Stomach (tissue), 8 donors: ENCODE measurements at regions not wholly inside any gene's neighbourhood (a gene's known extent, or its start where the extent isn't known, plus 50 kb on each side); places are given as distances from the start of the nearest gene placed in this dataset.

Experiments used
- DNase-seq, 2 donors: peaks; one replicate each; pipeline versions ENCODE4 v3.0.0 to v3.0.0-alpha.2; 2013 to 2019
- H3K27ac ChIP-seq, 5 donors: fragments of 200-600 bp in 4 of 5; sonication (generic) in 4 of 5; one replicate each; pipeline ENCODE4 v1.5.1; 2013 to 2019; ENCODE audit warnings: mild to moderate bottlenecking in 1 of 5, moderate library complexity in 1 of 5
- H3K27me3 ChIP-seq, 3 donors: fragments of 200-600 bp; sonication (generic); one replicate each; pipeline ENCODE4 v1.5.1; 2017 to 2019; ENCODE audit warnings: mixed run types in 1 of 3
- H3K36me3 ChIP-seq, 4 donors: fragments of 200-600 bp; sonication (generic); 1 replicate in 3 of 4; 2 replicates in 1 of 4; pipeline ENCODE4 v1.5.1; 2016 to 2019
- H3K4me1 ChIP-seq, 4 donors: fragments of 200-600 bp; sonication (generic); one replicate each; pipeline ENCODE4 v1.5.1; 2016 to 2019
- H3K4me3 ChIP-seq, 4 donors: fragments of 200-600 bp; sonication (generic) in 3 of 4; one replicate each; pipeline ENCODE4 v1.5.1; 2016 to 2019; ENCODE audit warnings: mild to moderate bottlenecking in 1 of 4
- H3K9me3 ChIP-seq, 4 donors: fragments of 200-600 bp; sonication (generic); one replicate each; pipeline ENCODE4 v1.5.1; 2016 to 2019
- EP300 ChIP-seq: sonication (generic); formaldehyde crosslinking; IDR thresholded peaks from one replicate; pipeline ENCODE4 v1.6.1; 2017; ENCODE audit warnings: antibody characterized with exemption
- POLR2A ChIP-seq, 4 donors: fragments of 450-650 bp; IDR thresholded peaks; one replicate each; pipeline ENCODE4 v1.6.1; 2016; ENCODE audit warnings: antibody characterized with exemption in 4 of 4, control low read depth in 2 of 4, mild to moderate bottlenecking in 1 of 4, moderate library complexity in 1 of 4
- POLR2AphosphoS5 ChIP-seq, 3 donors: sonication (generic); formaldehyde crosslinking; IDR thresholded peaks; one replicate each; pipeline ENCODE4 v1.6.1; 2016; ENCODE audit warnings: antibody characterized with exemption in 3 of 3
- WGBS, 5 donors: extraction: QIAGEN DNeasy Blood & Tissue Kit in 3 of 5; methylation state at CpG; one replicate each; pipeline versions ENCODE4 v1.1.5 to v1.1.7; 2013 to 2018; 5-methylcytosine and 5-hydroxymethylcytosine counted together
- intact Hi-C: fragments of 100-400 bp; cut with DNase I; formaldehyde crosslinking; loops from one replicate; pipeline ENCODE4 v1.15.1; 2023; ENCODE audit warnings: low total_unique reads
- TF ChIP-seq, protein P1 (sequence below), 7 experiments: fragments of 450-650 bp in 4 of 7; fragments of 200-600 bp in 3 of 7; sonication (generic) in 3 of 7; IDR thresholded peaks; one replicate each; pipeline ENCODE4 v1.5.1; 2016 to 2019; ENCODE audit warnings: antibody characterized with exemption in 7 of 7, control low read depth in 2 of 7, mild to moderate bottlenecking in 1 of 7
- donor health status: healthy with polysubstance abuse.
- donor health status: Bipolar disorder and iron deficiency.
- donor health status: healthy.

DNA sequence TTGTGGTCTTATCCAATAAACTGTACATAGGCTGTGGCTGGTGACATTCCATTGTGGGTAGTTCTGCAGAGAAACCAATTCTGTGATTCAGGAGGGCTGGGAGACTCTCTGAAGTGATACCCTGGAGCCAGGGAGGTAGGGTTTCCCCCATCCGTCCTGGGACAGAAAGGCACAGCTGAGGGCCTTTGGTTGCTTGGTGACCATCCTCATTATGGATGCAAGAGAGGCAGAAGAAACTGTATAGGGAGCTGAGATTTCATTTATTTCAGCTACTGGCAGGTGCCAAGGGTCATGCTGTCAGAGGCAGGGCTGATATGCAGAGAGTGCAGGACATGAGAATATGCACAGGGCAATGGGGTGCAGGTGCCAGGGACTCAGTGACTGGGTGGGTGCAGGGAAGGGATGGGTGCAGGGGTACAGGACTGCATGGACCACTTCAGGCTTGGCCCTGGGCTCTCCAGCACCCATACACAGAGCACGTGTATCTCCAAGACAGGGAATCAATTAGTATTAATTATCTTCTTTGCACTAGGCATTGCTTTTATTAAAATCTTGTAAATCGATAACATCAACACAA lies 236.5 kb downstream of the ICE1 start:
- H3K9me3 ChIP-seq, result no peaks in the 10 kb centered on the region
- H3K4me3 ChIP-seq, result no peak overlapping the region
- peak overlapping the region in 1 of 5 donors; percentile 43 for H3K27ac ChIP-seq
- 51 to 64% (median 56%) methylated on average over 3 of the region's 3 CpGs for WGBS, 5 donors
- no peaks in the 10 kb centered on the region for H3K36me3 ChIP-seq
- no peaks in the 10 kb centered on the region for H3K27me3 ChIP-seq
- TF ChIP-seq, protein P1, sequence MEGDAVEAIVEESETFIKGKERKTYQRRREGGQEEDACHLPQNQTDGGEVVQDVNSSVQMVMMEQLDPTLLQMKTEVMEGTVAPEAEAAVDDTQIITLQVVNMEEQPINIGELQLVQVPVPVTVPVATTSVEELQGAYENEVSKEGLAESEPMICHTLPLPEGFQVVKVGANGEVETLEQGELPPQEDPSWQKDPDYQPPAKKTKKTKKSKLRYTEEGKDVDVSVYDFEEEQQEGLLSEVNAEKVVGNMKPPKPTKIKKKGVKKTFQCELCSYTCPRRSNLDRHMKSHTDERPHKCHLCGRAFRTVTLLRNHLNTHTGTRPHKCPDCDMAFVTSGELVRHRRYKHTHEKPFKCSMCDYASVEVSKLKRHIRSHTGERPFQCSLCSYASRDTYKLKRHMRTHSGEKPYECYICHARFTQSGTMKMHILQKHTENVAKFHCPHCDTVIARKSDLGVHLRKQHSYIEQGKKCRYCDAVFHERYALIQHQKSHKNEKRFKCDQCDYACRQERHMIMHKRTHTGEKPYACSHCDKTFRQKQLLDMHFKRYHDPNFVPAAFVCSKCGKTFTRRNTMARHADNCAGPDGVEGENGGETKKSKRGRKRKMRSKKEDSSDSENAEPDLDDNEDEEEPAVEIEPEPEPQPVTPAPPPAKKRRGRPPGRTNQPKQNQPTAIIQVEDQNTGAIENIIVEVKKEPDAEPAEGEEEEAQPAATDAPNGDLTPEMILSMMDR (IDR thresholded peaks at IDR 0.05), result no peak
- TF ChIP-seq POLR2A (IDR thresholded peaks at IDR 0.05), result no peak
- TF ChIP-seq POLR2AphosphoS5 (IDR thresholded peaks at IDR 0.05), result no peak
- TF ChIP-seq EP300, result no peak
- intact Hi-C loops, result no loop called here
- DNase-seq, result no peak
- H3K4me1 ChIP-seq, result no peaks in the 10 kb centered on the region

DNA sequence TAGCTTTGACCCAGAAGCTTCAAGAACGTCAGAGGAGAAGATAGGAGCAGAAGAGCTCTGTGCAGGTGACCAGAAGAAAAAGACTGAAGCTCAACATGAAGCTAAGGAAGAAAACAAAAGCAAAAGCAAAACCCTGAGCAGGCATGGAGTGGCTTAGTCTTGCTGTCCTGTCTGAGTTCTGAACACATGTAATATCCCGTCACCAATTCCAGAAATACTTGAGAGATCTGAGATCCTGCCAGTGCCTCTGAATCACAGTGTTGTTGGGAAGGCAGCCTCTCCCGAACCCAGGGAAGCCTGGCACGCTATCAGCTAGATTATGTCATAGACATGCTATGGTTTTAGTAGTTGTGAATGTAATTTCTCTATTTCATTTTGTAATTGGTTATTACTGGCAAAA lies 235.7 kb downstream of the ICE1 start:
- WGBS, 5 donors, result 46 to 57% (median 50%) methylated on average over 4 of the region's 4 CpGs
- no peaks in the 10 kb centered on the region for H3K27me3 ChIP-seq
- no peaks in the 10 kb centered on the region for H3K9me3 ChIP-seq
- no peak for TF ChIP-seq EP300
- peak in 2 of 3 donors; percentile 51 to 72 for TF ChIP-seq POLR2AphosphoS5 (IDR thresholded peaks at IDR 0.05)
- TF ChIP-seq, protein P1 (IDR thresholded peaks at IDR 0.05), result no peak
- no peak for TF ChIP-seq POLR2A (IDR thresholded peaks at IDR 0.05)
- peak overlapping the region in 2 of 5 donors; percentile 43 to 48 for H3K27ac ChIP-seq
- no peaks in the 10 kb centered on the region for H3K4me1 ChIP-seq
- peak in 1 of 2 donors; percentile 72 for DNase-seq
- no peaks in the 10 kb centered on the region for H3K36me3 ChIP-seq
- intact Hi-C loops, result no loop called here
- peak overlapping the region in 1 of 4 donors; percentile 5 for H3K4me3 ChIP-seq

DNA sequence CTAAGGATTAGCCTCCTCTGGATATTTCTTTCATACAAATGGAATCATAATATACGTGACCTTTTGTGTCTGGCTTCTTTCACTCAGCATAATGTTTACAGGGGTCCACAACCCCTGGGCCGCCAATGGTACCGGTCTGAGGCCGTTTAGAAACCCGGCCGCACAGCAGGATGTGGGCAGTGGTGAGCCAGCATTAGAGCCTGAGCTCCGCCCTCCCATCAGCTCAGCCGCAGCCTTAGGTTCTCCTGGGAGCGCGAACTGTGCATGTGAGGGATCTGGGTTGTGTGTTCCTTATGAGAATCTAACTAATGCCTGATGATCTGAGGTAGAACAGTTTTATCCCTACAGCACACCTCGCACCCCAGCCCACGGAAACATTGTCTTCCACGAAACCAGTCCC lies 229.7 kb downstream of the ICE1 start:
- H3K36me3 ChIP-seq, result no peaks in the 10 kb centered on the region
- DNase-seq, result no peak
- H3K9me3 ChIP-seq, result peaks cover 0 to 4% (median 0%) of the 10 kb centered on the region in 4 donors
- no peak overlapping the region for H3K27ac ChIP-seq
- intact Hi-C loops, result no loop called here
- no peaks in the 10 kb centered on the region for H3K27me3 ChIP-seq
- peaks cover 0 to 6% (median 0%) of the 10 kb centered on the region in 4 donors for H3K4me1 ChIP-seq
- TF ChIP-seq POLR2AphosphoS5 (IDR thresholded peaks at IDR 0.05), result no peak
- TF ChIP-seq POLR2A (IDR thresholded peaks at IDR 0.05), result no peak
- TF ChIP-seq EP300, result no peak
- TF ChIP-seq, protein P1 (IDR thresholded peaks at IDR 0.05), result no peak
- WGBS, 5 donors, result 78 to 90% (median 87%) methylated on average over 13 of the region's 13 CpGs
- H3K4me3 ChIP-seq, result no peak overlapping the region

DNA sequence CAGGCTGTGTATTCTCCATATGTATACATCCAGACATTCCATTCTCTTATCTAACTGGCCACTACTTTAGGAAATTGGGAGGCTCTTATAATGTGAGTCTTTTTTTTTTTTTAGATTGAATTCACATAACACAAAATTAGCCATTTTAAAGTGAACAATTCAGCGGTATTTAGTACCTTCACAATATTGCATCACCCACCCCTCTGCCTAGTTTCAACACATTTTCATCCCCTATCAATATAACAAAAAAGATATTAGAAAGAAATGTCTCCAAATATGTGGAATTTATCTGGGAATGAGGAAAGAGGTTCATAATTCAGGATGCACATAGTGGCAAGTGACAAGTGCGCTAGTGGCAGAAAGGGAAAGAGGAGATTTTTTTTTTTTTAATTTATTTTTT lies 228.5 kb downstream of the ICE1 start:
- Histone ChIP-seq H3K4me1 (peaks cover 0 to 6% (median 0%) of the 10 kb centered on the region in 4 donors), H3K4me3 (no peak overlapping the region), H3K27me3 (no peaks in the 10 kb centered on the region), H3K9me3 (peaks cover 0 to 4% (median 0%) of the 10 kb centered on the region in 4 donors), H3K27ac (no peak overlapping the region), H3K36me3 (no peaks in the 10 kb centered on the region)
- no peak for DNase-seq
- WGBS, 5 donors, result 93 to 99% (median 97%) methylated on average over 2 of the region's 2 CpGs
- TF ChIP-seq POLR2AphosphoS5 (IDR thresholded peaks at IDR 0.05) (no peak), EP300 (no peak), POLR2A (IDR thresholded peaks at IDR 0.05) (no peak)
- TF ChIP-seq, protein P1 (IDR thresholded peaks at IDR 0.05), result no peak
- intact Hi-C loops, result no loop called here
